ENCODE measurements at regions not wholly inside any gene's neighbourhood (a gene's known extent, or its start where the extent isn't known, plus 50 kb on each side); places are given as distances from the start of the nearest gene placed in this dataset.

DNA sequence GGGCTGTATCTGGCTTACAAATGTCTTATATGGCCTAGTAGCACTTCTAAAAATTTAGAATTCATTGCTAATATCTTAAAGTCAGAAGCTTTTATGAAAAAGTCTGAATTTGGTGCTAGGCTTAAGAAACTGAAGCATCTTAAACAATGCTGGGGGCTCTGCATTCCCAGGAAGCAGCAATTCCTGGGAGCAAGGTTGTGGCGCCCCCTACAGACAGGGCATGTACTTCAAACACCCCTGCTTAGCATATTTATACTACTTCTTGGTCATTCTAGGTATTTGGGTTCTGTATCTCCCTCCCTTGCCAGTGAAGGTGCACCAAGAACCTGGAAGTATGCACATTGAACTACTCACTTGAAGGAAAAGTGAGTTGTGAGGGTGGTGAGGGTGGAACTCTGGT lies 64.6 kb upstream of the GRIA1 start:
- Histone ChIP-seq H3K9ac (ENCODE audit: insufficient read length) (no peak overlapping the region), H3K9me3 (ENCODE audit: low read depth, low read length) (no peaks in the 10 kb centered on the region), H3K4me3 (no peak overlapping the region), H3K36me3 (ENCODE audit: insufficient read depth, low read length) (no peaks in the 10 kb centered on the region), H3K27ac (no peak overlapping the region)
- DNase-seq (ENCODE audit: low read depth, low spot score), result no peak
- TF ChIP-seq POLR2AphosphoS5 (IDR thresholded peaks at IDR 0.05; ENCODE audit: borderline replicate concordance, low read depth, low read length) (no peak), EZH2 (IDR thresholded peaks at IDR 0.05) (no peak), FOXP2 (optimal IDR thresholded peaks at IDR 0.05; ENCODE audit: control extremely low read depth, extremely low read length, insufficient read depth) (no peak)

DNA sequence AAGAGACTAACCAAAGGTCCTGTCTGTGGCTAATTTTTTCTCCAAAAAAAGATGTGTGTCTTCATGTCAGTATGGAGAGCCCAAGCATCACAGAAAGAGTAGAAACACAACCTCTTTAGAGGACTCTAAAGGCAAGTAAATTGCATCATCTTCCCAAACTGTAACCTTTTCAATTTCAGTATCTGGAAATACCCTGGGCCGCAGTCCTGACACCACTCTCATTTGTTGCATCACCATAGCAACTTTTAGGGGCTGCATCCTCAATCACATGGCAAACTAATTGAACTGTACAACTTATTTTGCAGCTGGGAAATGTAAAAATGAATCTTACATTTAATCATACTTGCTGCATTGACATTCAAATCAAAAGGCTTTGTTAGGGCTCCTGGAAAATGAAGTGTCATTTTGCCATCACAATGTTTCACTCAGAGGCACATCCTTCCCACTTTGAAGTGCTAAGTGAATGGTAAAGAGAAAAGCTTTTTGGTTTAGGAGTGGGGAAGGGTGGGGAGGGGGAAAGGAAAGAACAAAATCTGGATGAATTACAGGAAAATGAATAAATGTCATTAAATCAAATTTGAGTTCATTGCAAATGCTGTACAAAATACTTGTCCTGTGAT lies 60.6 kb upstream of the GRIA1 start:
- H3K36me3 ChIP-seq (ENCODE audit: insufficient read depth, low read length), result no peaks in the 10 kb centered on the region
- no peak for TF ChIP-seq POLR2AphosphoS5 (IDR thresholded peaks at IDR 0.05; ENCODE audit: borderline replicate concordance, low read depth, low read length)
- no peak for TF ChIP-seq FOXP2 (optimal IDR thresholded peaks at IDR 0.05; ENCODE audit: control extremely low read depth, extremely low read length, insufficient read depth)
- TF ChIP-seq EZH2 (IDR thresholded peaks at IDR 0.05), result no peak
- H3K4me3 ChIP-seq, result no peak overlapping the region
- H3K9me3 ChIP-seq (ENCODE audit: low read depth, low read length), result no peaks in the 10 kb centered on the region
- no peak for DNase-seq (ENCODE audit: low read depth, low spot score)
- no peak overlapping the region for H3K27ac ChIP-seq
- H3K9ac ChIP-seq (ENCODE audit: insufficient read length), result no peak overlapping the region

DNA sequence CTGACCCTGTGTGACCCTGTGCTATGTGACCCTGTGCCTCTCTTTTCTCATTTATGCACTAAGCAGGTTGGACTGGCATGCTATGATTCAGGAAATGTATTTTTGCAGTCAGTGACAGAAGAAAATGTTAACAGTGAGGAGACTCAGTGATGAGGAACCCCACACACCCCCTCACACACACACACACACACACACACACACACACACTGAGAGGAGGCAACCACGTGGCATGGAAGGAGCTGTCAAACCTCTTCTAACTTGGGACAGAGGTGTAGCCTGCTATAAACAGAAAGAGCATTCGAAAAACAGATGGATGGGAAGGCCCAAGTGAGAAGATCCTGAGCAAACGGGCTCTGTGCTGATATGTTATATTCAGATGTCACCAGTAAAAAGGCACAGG lies 57.9 kb upstream of the GRIA1 start:
- Histone ChIP-seq H3K9ac (ENCODE audit: insufficient read length) (no peak overlapping the region), H3K27ac (no peak overlapping the region), H3K4me3 (no peak overlapping the region), H3K36me3 (ENCODE audit: insufficient read depth, low read length) (no peaks in the 10 kb centered on the region), H3K9me3 (ENCODE audit: low read depth, low read length) (no peaks in the 10 kb centered on the region)
- DNase-seq (ENCODE audit: low read depth, low spot score), result no peak
- TF ChIP-seq EZH2 (IDR thresholded peaks at IDR 0.05), result no peak
- no peak for TF ChIP-seq FOXP2 (optimal IDR thresholded peaks at IDR 0.05; ENCODE audit: control extremely low read depth, extremely low read length, insufficient read depth)
- TF ChIP-seq POLR2AphosphoS5 (IDR thresholded peaks at IDR 0.05; ENCODE audit: borderline replicate concordance, low read depth, low read length), result no peak

DNA sequence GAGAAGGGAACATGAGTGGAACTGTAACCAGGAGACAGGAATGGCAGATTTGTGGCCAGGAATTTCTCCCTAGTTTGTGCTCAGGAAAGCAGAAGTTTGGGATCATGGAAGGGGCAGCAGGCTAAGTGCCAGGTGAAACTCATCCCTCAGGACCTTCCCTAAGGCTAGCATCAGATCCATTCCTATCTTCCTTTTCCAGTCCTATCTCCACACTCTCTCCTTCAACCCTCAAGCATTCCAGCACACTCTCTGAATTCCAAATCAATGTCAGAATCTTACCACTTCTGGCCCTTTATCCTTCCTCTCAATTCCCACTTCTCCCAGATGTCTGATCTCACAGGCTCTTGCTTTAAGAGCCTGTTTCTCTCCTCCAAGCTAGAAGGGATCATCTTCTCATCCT lies 53.2 kb upstream of the GRIA1 start:
- Histone ChIP-seq H3K4me3 (no peak overlapping the region), H3K36me3 (ENCODE audit: insufficient read depth, low read length) (no peaks in the 10 kb centered on the region), H3K9ac (ENCODE audit: insufficient read length) (no peak overlapping the region), H3K9me3 (ENCODE audit: low read depth, low read length) (no peaks in the 10 kb centered on the region), H3K27ac (no peak overlapping the region)
- TF ChIP-seq EZH2 (IDR thresholded peaks at IDR 0.05) (no peak), FOXP2 (optimal IDR thresholded peaks at IDR 0.05; ENCODE audit: control extremely low read depth, extremely low read length, insufficient read depth) (no peak), POLR2AphosphoS5 (IDR thresholded peaks at IDR 0.05; ENCODE audit: borderline replicate concordance, low read depth, low read length) (no peak)
- no peak for DNase-seq (ENCODE audit: low read depth, low spot score)

DNA sequence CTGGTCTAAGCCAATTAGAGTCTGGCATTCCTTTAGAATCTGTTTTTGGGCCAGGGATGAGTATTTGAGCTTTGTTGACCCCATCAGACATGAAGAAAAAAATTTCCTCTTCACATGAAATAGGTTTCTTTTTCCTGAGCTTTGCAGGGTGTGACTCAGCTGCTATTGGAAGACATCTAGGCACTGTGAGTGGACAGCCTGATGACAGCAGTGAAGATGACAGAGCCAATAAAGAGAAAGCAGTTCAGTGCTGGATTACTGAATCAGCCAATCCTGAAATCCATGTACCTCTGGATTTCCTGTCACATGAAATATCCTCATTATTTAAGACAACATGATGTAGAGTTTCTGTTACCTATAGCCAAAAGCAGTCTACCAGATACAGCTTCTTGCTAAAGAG lies 51.3 kb upstream of the GRIA1 start:
- TF ChIP-seq FOXP2 (optimal IDR thresholded peaks at IDR 0.05; ENCODE audit: control extremely low read depth, extremely low read length, insufficient read depth), result no peak
- TF ChIP-seq POLR2AphosphoS5 (IDR thresholded peaks at IDR 0.05; ENCODE audit: borderline replicate concordance, low read depth, low read length), result no peak
- no peak for TF ChIP-seq EZH2 (IDR thresholded peaks at IDR 0.05)
- Histone ChIP-seq H3K4me3 (no peak overlapping the region), H3K9ac (ENCODE audit: insufficient read length) (no peak overlapping the region), H3K9me3 (ENCODE audit: low read depth, low read length) (no peaks in the 10 kb centered on the region), H3K27ac (no peak overlapping the region), H3K36me3 (ENCODE audit: insufficient read depth, low read length) (no peaks in the 10 kb centered on the region)
- DNase-seq (ENCODE audit: low read depth, low spot score), result no peak

Data from SK-N-MC (cell line).